GM12875 (cell line): ENCODE measurements at regions not wholly inside any gene's neighbourhood (a gene's known extent, or its start where the extent isn't known, plus 50 kb on each side); places are given as distances from the start of the nearest gene placed in this dataset.

Experiments used
- H3K4me3 ChIP-seq: one replicate; pipeline ENCODE4 v1.5.1; 2011; ENCODE audit warnings: low read depth, low read length, control low read depth
- TF ChIP-seq, protein P1 (sequence below): IDR thresholded peaks from 2 replicates; pipeline ENCODE4 v1.5.1; 2011; ENCODE audit warnings: low read depth, mild to moderate bottlenecking, control low read depth, inconsistent platforms, low read length, moderate library complexity, borderline replicate concordance; ENCODE audit not compliant: insufficient read depth

- H3K4me3 ChIP-seq, result no peak overlapping the region
- TF ChIP-seq, protein P1, sequence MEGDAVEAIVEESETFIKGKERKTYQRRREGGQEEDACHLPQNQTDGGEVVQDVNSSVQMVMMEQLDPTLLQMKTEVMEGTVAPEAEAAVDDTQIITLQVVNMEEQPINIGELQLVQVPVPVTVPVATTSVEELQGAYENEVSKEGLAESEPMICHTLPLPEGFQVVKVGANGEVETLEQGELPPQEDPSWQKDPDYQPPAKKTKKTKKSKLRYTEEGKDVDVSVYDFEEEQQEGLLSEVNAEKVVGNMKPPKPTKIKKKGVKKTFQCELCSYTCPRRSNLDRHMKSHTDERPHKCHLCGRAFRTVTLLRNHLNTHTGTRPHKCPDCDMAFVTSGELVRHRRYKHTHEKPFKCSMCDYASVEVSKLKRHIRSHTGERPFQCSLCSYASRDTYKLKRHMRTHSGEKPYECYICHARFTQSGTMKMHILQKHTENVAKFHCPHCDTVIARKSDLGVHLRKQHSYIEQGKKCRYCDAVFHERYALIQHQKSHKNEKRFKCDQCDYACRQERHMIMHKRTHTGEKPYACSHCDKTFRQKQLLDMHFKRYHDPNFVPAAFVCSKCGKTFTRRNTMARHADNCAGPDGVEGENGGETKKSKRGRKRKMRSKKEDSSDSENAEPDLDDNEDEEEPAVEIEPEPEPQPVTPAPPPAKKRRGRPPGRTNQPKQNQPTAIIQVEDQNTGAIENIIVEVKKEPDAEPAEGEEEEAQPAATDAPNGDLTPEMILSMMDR, result no peak
Observed at GRCh38 chr3:11924518-11924917, 77.8 kb upstream of the TAMM41 start.

GRCh38 chr3:11928381-11928780 lies 75.8 kb upstream of the SYN2 start:
- no peak overlapping the region for H3K4me3 ChIP-seq
- TF ChIP-seq, protein P1, result no peak

- TF ChIP-seq, protein P1, result no peak
- no peak overlapping the region for H3K4me3 ChIP-seq
Observed at GRCh38 chr3:11929531-11929930, 74.7 kb upstream of the SYN2 start.

DNA sequence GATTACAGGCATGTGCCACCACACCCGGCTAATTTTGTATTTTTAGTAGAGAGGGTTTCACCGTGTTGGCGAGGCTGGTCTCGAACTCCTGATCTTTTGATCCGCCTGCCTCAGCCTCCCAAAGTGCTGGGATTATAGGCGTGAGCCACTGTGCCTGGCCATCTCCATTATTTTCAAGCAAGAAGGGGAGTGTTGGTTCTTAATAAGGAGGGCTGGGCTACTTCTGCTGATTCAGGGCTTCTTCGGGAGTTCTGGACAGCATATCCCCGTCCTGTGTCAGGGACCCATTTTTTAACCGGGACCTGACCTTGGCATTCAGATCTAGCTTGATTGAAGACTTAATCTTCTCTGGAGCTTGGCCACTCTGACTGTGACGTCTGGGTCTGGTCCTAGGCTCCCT lies 74.1 kb upstream of the SYN2 start:
- TF ChIP-seq, protein P1, result no peak
- H3K4me3 ChIP-seq, result no peak overlapping the region

DNA sequence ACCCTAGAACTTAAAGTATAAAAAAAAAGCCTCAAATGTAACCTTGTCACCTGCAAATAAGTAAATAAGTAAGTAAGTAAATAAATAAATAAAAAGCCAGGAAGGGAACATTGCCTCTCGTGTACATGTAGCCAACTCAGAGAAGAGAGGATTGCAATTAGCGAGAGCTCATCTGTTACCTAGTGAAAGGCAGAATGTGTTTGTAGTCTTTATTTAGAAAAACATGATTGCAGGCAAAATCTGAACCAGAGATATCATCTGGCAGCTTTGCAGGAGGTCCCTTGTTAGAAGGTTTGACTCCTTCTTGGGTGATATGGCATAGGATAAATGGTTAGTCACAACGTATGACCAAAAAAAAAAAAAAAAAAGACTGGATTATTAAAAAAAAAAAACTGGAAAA lies 71.6 kb upstream of the SYN2 start:
- no peak overlapping the region for H3K4me3 ChIP-seq
- TF ChIP-seq, protein P1, result no peak

- no peak overlapping the region for H3K4me3 ChIP-seq
- TF ChIP-seq, protein P1, result no peak
Observed at GRCh38 chr3:11933529-11933928, 70.7 kb upstream of the SYN2 start.

GRCh38 chr3:11944052-11944673 lies 60.0 kb upstream of the SYN2 start:
- TF ChIP-seq, protein P1, result peak; percentile 14; the same call in 1 of the 2 replicates

More at GRCh38 chr3:11944052-11944673, 60.0 kb upstream of the SYN2 start:
- H3K4me3 ChIP-seq, result no peak overlapping the region
